Activated T-cell treated with anti-CD3 and anti-CD28 coated beads for 48 hours (primary cell): ENCODE measurements at regions not wholly inside any gene's neighbourhood (a gene's known extent, or its start where the extent isn't known, plus 50 kb on each side); places are given as distances from the start of the nearest gene placed in this dataset.
"Not testable (repeated sequence)": the region's sequence is repeated elsewhere in the genome, so short reads cannot be mapped to it uniquely, and the experiment has no call there.

Experiments used
- DNase-seq: peaks from one replicate; pipeline ENCODE4 v3.0.0-alpha.2; 2020; ENCODE audit warnings: low read depth

DNA sequence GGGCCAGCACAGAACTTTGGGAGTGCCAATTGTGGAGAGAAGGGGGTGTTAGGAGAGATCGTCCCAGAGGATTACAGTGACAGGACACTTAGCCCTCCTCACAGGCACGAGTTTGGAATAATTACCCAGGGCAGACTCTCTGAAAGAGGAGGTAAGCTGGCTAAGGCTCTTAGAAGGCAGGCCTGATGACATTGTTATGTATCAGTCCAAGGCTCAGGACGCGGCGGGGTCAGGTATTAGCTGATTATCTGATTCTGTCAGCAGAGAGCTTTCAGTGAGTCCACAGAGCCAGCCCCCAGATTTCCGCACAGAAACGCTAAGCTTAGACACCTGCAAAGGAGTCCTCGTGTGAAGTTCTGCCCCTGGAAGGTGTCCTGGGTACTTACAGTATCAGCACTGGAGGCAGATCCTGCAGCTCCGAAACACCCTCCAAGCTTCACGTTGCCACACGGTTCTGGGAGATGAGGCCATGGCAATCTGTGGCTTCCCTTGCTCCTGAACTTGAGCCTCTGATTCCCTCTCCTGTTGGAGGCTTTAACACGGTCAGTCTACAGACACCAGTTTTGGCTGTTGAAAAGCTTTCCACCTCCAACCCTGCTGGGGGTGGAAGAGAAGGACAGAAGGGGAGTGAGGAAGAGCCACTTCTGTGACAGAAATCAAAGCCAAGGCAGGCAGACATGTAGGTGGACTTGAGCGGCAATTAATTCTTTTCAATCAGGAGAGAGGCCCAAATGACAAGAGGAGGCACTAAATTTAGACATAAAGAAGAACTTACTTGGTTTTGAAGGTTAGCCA, 123.6 kb upstream of the CADM1 start:
- DNase-seq, result no peak

DNA sequence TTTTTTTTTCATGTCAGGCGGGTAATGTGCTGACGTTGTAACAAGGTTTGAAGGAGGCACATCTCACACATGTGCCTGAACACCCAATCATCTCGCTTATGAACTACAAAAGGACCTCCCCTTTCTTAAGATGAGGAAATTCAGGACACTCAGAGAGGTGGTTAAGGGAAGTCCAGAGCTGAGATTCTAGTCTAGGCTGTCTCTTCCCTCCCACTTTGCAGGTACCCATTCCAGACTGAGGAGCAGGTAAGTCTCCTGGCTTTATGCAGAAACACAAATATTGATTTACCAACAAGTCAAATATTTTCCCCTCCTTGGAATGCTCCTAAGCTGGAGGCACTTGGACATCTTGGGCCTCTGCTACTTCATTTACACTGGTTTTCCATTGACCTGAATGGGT, 122.9 kb upstream of the CADM1 start:
- DNase-seq, result no peak

DNA sequence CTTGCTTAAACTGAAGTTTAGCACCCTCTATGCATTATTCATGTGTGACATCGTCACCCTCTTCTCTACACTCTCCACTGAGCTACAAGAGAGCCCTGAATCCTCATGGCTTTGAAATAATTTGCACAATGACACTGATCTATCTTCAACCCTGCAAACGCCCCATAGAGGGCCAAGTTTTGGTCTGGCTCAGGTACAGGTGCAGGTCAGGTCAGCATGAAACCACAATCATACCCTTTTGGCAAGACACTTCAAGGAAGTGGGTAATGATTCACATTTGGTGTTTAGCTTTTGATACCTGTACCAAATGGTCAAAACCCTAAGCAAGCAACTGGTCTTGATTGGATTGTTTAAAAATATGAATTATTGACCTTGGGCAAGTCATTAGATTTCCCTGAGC, 122.2 kb upstream of the CADM1 start:
- no peak for DNase-seq

DNA sequence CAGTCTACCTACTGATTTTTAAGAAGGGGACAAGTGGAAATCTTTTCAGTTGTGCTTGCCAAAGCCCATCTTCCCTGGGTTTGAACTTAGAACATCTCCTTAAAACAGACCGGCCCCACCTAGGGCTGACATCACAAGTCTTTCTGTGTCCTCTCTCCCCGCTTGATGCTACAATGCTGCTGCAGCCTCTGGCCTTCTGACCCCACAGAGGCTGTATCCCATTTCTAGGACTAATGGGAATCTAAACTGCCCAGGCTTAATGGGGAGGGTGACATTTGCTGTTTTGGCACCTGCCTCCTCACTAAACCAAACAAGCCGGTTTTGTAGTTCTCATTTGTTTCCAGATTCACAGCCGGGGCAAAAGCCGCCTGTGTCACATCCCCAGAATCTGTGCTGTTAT, 121.3 kb upstream of the CADM1 start:
- DNase-seq, result no peak

DNA sequence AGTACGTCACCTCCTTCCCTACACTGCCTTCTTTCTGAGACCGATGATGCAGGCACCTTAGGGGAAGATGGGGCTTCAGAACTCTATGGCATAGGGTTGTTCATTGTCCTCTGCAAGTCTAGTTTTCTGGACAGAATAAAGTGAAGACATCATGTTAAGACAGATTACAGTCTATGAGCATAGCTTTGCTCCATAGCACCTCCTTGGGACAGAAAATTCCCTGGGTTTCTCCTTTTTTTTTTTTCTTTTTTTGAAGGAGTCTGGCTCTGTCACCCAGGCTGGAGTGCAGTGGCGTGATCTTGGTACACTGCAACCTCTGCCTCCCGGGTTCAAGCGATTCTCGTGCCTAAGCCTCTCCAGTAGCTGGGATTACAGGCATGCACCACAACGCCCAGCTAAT, 119.8 kb upstream of the CADM1 start:
- DNase-seq, result no peak

DNA sequence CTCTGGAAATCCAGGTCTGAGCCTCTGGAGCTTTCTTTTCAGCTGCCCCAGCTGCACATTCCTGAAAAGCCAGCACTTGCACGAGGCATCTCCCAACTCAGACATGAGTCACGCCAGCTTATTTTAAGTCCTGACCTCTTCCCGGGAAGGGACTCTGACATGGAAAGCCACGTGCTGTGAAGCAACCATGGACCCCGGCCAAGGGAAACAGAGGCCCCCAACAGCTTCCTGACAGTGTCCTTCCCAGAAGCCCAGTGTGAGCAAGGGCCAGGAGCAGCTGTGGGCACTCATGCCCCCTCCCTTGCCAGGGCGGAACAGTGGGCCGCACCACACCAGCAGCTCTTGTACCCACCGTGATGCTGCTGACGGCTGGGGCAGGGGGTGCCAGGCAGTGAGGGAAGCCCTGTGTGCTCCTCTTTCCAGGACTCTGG, 118.8 kb upstream of the CADM1 start:
- DNase-seq, result no peak

DNA sequence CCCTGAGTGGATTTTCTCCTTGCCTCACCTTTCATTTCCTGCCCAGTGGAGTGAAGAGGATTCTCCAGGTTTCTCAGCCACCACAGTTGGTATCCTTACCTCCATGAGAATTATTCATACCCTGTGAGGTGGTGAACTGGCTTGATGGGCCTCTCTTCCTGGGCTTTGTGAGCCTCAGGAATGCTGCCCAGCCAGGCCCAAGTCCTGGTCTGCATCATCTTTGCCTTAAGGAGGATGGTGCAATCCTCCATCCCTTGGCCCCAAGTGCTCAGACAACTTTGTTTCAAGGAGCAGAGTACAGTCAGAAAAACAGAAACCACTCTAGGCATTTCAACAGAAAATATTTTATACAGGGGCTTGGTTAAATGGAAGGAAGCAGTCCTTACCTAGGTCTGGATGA, 114.2 kb upstream of the CADM1 start:
- no peak for DNase-seq

DNA sequence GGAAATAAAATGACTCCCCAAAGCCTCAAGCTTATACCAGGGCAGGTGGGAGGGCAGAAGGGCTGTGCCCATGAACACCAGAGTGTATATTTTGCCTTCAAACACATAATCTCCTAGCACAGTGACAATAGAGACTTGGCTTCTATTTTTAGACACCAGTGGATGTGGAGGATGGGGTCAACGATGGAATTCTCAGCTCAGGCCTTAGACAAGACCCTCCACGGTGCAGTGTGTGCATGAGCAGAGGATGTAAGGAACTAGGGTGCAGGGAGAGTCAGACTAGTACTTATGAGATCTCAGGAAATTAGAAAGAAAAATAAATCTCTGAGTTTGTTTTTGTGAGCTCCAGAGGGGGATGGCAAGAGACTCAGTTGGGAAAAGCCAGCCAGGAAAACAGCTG, 113.6 kb upstream of the CADM1 start:
- no peak for DNase-seq

DNA sequence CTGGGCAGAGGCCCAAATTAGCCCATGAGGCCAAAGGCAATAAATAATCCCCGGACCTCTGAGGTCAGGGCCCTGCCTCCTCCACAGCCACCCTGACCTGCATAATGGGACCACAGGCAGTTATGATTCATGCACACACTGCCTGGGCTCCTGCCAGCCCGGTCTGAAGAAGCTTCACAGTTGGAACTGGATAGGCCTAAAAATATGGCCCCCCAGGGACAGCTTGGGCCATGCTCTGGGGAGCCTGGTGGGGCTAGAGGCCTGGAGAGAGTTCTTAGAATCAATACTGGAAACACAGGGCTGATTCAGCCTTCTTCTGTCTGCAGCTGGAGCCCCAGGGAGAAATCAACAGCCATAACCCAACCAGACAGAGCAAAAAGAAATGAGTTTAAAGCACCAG, 112.8 kb upstream of the CADM1 start:
- no peak for DNase-seq

DNA sequence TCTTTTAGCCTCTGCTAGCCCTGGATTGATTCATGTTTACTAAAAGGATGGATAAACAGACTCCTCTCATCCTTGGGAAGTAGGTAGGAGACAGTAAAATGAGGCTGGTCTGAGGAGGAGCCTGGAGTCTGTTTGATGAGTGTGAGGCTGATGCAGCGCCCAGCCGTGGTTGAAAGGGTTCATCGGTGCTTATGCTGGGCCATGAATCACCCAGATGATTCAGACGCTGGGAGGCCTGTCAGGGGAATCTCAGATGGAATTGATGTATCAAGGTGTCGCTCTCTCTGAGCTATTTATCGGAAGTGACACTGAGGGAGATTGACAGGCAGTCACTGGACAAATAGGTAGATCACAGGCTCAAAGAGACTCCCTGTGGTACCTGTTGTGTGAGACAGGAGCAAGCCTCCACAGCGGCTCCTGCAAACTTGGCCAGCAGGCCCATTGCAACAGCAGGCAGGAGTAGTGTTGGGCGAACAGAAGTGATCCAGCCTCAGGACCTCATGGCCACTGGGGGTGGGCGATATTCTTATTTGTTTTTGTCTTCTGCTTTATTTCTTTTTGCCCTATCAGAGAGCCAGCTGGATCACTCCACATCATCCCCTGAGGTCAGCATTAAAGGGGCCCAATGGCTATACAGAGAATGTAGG, 109.9 kb upstream of the CADM1 start:
- no peak for DNase-seq

DNA sequence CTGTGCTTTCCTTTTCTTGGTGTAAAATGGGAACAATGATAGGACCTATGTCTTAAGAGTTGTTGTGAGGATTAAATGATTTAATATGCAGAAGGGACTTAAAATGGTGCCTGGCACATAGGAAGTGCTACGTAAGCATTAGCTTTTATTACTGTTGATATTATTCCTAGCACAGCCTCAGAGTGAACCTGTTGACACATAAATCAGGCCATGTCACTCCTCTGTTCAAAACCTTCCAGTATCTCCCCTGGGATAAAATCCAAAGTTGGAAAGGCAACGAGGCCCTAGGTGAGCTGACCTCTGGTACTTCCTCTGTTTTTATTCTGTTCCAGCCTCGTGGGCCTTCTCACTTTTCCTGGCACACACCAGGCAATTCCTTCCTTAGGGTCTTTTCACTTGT, 108.8 kb upstream of the CADM1 start:
- DNase-seq, result no peak

DNA sequence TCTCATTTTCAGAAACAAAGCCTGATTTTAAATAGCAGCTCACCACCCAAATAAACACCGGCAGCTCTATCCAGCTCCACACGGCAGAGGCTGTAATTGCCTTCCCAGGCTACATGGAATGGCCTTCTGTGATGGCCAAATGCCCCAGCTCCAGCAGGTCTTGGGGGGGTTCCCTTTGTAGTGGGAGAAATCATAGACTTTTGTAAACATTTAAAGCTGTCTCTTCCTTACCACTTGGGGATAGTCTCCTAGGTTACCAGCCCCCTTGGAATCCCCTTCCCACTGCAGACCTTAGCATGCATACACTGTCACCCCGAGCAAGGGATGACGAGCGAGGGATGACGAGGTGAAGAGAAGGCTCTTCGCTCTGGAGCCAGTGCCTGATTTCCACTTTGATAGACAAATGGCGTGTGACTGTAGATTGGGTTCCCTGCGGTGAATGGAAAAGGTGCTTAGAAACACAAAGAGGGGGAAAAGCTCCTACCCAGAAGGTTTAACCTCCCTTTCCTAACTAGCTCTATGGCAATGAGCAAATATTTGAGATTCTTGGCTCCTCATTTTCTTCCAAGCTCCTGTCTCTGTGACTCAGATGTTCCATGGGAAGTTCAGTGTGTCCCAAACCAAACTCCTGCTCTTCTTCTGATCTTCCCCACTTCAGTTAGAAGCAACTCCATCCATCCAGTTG, 108.0 kb upstream of the CADM1 start:
- no peak for DNase-seq

DNA sequence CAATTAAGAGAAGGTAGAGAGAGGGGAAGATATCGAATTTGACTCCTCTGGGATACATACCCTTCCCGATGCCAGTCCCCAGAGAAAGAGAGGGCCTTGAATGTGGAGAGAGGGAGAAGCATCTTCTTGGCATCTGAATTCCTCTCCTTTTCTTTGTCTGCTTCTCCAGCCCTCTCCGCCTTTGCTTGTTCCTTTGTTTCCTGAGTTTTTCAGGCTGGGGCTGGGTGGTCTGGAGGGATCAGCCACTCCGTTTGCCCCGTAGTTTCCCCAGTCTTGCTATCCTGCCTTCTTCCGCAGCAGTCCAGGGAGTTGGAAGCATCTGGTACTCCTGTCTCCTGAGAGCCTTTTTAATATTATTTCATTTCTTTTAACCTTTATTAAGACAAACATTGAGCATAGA, 107.1 kb upstream of the CADM1 start:
- DNase-seq, result no peak

DNA sequence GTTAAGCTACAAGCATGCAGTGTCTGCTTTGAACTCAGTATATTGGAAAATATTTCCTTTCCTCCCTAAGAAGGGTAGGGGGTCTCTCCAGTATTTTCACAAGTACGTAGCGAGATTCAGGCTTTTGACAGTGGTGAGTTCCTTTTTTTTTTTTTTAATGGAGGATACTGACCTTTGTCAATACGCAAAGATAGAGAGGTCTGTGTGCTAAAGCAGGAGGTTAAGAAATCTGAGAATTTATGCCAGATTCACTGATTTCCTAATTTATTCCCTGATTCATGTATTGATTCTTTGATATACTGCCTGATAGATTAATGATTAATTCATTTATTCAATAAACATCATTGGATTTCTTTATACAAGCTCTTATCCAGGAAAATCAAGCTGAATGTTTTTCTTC, 106.7 kb upstream of the CADM1 start:
- no peak for DNase-seq

DNA sequence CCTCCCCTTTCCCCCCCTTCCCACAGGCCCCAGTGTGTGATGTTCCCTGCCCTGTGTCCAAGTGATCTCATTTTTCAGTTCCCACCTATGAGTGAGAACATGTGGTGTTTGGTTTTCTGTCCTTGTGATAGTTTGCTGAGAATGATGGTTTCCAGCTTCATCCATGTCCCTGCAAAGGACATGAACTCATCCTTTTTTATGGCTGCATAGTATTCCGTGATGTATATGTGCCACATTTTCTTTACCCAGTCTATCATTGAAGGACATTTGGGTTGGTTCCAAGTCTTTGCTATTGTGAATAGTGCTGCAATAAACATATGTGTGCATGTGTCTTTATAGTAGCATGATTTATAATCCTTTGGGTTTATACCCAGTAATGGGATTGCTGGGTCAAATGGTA, 106.0 kb upstream of the CADM1 start:
- DNase-seq, result not testable (repeated sequence)

DNA sequence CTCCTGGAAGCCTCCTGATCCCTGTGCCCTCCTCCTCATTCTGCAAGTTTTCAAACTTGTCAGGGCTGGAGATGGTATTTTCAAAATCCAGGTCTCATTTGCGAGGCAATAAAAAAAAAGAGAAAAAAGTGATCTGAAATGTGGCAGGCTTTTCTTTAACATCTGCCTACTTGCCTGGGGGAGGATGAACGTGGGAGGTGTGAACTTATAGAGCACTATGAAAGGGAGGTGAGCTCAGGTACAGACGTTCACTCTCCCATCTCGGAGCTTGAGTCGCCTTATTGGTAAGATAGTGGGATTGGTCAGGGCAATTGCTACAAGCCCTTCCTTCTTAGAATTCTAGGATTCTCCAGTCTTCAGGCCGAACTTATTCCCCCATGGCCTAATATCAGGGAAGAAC, 104.8 kb upstream of the CADM1 start:
- no peak for DNase-seq

DNA sequence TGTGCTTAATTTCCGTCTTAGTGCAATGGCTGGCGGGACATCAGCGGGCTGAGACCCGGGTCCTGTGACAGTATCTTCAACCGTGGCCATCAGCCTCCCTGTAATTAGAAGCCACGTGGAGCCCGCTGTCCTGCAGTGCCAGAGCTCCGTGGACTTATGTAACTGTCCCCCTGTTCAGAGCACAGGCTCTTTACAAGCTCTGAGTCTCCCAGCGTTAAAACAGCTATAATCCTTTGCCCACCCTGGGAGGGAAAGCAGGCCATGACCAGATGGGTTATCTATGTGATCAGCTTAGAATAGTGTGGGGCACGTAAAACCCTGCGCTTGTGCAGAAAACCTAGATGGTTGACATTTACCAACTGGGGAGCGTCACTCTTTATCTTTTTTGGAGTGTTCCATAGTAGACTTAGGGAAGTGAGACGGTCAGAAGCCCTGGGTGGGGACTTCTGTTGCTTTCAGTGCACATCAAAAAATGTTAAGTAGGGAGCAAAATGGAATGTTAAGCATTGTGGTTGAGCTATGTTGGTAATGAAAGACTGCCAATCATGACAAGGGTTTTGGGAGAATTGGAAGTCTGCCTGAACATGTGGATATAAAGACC, 103.5 kb upstream of the CADM1 start:
- no peak for DNase-seq

DNA sequence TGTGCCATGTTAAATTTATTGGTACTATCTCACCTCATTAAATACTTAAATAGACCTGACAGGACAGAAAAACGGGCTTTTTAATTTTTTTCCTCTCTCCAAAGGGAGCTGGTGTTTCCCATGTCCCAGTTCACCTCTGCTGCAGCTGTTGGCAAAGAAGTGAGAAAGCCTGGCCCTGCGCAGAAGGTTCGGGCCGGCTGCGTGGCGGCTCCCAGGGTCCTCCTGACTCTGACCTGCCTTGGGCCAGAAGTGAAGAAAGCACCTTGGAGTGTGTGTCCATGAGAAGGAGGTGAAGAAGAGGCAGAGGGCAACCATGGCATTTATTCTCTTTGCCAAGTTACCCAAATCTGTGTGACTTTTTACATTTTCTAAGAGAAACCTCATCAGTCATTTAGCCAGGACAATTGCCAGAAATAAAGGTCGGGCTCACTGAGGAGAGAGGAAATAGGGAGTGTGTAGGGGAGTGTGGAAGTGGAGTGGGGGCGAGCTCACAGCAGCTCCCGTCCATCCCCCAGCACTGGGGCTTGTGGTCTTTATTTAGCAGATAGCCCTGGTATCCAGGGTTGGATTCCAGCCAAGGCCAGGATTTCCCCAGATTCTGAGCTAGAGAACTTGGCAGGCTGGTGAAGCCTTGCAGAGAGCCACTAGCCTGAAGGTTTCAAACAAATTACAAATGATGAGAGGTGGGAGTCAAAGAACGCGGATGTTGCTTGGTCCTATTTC, 102.4 kb upstream of the CADM1 start:
- DNase-seq, result no peak

DNA sequence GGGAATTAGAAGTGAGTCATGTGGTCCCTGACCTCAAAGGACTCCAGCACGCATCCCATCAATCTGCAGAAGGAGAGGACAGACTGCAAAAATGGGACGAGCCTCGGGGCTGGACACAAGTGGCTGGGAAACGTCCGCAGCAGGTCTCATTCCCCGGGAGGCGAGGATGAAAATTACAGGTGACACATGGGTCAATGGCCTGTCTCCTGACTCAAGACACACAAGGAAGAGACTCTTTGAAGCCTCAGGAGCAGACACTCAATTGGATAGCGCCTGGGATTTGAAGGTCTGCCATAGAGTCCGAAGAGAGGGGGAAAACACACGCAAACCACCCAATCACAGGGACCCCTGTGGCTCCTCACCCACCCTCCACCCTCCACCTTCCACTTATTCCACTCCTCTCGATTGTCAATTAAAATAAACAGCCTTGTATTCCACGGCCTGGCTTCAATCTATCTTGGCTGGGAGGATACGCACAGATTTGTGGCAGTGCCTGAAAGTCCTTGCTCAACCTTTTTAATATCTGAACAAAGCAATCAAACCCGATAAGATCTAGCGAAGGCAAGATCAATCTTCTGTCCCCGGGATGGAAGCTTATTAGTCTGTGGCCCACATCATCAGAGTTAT, 101.8 kb upstream of the CADM1 start:
- no peak for DNase-seq

DNA sequence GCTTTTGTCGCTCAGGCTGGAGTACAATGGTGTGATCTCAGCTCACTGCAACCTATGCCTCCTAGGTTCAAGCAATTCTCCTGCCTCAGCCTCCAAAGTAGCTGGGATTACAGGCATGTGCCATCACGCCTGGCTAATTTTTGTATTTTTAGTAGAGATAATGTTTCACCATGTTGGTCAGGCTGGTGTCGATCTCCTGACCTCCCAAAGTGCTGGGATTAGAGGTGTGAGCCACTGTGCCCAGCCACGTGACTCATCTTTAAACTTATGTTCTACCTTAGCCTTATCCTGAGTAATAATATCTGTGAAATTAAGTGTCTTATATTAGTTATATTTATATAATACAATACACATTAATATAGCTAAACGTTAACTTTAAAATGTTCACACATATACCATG, 101.2 kb upstream of the CADM1 start:
- not testable (repeated sequence) for DNase-seq

DNA sequence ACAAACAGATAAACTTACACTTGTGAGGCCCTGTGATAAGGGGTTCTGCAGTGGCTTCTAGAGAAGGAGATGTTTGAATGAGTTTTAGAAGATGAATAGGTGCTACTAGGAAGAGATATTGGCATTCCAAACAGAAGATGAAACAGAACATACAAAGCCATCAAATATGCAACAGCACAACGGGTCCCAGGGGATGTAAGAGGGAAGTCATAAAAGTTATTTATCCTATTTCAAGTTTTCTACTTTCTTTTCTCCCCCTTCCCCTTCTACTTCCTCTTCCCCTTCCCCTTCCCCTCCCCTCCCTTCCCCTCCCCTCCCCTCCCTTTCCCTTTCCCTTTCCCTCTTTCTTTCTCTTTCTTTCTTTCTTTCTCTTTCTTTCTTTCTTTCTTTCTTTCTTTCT, 94.9 kb upstream of the CADM1 start:
- no peak for DNase-seq
